HG03066 (cell line): ENCODE measurements at regions not wholly inside any gene's neighbourhood (a gene's known extent, or its start where the extent isn't known, plus 50 kb on each side); places are given as distances from the start of the nearest gene placed in this dataset.

ENCODE experiments used
- ATAC-seq: cut with Tn5 transposase; IDR thresholded peaks from one replicate; pipeline ENCODE4 v1.9.1; 2021; ENCODE audit warnings: low read depth; ENCODE audit not compliant: unreplicated experiment

DNA sequence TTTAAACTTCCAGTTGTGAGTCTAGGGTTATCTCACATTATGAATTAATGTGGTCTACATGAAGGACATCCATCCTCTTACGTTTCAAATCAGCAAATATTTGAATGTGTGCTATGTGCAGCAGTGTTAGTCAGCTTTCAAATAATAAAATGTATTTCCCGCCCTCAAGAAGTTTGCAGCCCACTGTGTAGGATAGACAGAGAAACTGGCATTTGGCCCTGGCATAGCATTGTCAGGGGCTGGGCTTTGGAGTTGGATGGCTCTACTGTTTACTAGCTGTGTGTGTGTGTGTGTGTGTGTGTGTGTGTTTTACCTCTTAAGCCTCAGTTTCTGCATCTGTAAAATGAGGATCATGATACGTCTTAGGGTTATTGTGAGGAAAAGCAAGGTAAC lies 400.5 kb upstream of the C2CD4B start:
- ATAC-seq = no peak

DNA sequence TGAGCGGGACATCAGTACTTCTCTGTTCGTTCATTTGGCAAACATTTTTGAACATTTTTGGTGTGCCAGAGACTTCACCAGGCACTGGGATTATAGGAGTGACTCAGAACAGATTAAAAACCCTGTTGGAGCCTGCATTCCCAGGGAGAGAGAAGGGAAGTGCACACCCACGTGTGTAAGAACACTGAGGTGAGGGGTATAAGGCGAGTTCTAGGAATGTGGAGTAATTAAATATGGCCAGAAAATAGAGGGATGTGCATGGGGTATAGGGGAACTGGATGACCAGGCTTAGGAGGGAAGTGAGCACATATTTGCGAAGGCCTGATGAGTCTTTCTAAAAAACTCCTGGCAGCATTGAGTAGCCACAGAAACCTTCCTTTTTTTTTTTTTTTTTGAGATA lies 401.2 kb upstream of the C2CD4B start:
- no peak for ATAC-seq

DNA sequence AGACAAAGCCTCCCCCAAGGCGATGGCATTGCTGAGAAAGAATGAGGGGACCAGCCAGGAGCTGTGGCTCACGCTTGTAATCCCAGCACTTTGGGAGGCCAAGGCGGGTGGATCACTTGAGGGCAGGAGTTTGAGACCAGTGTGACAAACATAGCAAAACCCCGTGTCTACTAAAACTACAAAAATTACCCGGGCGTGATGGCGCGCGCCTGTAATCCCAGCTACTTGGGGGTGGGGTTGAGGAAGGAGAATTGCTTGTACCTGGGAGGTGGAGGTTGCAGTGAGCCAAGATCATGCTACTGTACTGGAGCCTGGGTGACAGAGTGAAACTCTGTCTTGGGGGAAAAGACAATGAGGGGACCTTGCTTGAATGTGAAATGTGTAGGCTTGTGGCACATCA lies 402.4 kb upstream of the C2CD4B start:
- ATAC-seq = no peak

DNA sequence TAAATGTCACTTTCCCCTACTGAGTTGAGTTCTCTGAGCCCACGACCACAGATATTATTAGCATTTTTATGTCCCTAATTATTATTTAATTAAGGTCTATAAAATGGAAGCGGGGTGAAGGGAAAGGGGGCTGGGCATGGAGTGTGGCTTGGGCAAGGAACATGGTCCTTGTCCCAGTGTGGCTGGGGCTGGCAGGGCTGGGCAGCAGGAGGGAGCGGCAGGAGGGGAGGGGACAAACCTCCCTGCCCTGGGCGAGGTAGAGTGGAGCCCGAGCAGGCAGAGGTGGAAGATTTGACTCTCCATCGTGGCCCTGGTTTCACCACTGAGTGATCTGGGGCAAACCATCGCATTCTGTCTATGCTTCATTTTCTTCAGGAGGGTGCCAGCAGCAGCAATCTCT lies 402.9 kb upstream of the C2CD4B start:
- no peak for ATAC-seq

DNA sequence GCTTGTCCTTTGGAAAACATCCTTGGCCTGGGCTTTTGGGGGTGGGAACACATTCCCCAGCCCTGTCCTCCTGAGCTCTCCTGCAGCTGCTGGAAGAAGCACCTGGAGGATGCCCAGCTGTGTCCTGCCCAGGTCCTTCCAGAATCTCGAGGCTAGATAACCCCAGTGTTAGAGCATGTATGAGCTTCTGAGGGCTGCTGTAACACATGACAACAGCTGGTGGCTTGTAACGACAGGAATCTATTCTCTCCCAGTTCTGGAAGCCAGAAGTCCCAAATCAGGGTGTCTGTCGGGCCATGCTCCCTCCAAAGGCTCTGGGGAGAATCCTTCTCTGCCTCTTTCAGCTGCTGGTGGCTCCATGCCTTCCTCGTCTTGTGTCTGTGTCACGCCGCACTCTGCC lies 403.6 kb upstream of the C2CD4B start:
- no peak for ATAC-seq

DNA sequence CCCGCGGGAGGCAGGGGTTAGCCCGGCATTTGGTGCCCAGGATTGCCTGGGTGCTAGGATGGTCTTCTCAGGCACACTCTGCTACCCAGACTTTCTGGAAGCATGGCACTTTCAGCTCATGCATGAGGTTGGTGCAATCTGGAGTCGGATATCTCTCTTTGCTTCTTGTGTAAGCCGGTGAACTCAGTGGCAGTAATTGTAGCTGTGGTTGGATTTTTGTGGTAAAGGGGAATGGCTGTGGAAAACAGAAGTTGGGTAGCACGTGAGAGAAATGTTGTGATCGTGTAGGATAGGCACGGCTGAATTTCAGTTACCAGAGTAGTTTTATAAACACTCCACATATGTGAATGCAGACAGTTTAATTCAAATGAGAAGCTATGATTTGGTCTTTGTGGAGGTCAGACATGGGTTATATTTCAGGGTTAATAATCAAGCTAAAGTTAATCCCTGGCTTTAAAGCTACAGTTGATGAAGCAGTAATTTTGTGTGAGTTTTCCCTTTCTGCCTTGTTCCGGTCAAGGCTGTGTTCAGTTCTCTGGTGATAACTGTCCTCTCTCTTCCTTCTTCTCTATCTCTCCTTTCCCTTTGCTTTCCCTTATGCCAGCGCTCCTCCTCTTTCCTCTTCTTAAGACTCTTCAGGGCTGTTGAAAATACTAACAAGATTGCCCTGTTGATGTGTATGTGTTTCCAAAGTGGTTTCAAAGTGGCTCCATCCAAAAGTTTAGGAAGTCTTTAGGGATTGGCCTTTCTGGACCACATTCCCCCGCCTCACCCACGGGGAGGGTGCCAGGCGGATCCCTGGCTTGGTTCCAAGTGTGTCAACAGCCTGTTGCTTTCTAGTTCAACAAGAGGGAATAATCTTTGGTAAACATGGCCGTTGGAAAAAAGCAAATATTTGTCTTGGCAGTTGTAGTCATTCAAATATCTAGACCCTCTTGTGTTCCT lies 404.6 kb upstream of the C2CD4B start:
- ATAC-seq = no peak

DNA sequence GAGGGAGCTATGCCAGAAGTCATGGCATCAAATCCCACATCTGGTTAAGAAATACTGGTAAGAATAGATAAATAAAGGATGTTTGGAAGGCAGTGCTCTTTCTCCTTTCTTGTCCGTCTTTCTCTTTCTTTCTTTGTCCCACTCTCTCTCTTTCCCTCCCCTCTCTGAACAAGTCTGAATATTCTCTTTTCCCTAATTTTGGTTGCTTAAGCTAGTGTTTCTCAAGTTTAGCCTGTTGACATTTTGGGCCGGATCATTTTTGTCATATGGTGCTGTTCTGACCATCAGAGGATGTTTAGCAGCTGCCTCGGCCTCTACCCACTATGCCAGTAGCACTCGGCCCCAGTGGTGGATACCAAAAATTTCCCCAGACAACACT lies 405.3 kb upstream of the C2CD4B start:
- ATAC-seq = no peak

DNA sequence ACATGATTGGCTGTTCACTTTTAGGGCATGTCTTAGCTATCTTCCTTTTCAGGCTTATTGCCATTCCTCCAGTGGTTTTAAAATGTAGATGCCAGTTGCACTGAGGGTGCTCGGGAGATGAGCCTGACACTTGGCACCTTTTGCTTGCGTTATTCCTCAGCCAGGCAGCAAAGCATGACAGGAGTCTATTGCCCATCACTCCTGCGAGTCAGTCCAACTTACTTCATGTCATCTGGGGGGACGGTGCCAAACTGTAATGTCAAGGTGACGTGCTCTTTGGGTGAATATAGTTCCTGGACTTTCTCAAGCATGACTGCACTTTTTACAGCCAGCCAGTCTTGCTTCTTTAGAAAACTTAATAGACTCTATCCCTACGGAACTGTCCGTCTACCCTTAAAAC lies 406.0 kb upstream of the C2CD4B start:
- no peak for ATAC-seq

DNA sequence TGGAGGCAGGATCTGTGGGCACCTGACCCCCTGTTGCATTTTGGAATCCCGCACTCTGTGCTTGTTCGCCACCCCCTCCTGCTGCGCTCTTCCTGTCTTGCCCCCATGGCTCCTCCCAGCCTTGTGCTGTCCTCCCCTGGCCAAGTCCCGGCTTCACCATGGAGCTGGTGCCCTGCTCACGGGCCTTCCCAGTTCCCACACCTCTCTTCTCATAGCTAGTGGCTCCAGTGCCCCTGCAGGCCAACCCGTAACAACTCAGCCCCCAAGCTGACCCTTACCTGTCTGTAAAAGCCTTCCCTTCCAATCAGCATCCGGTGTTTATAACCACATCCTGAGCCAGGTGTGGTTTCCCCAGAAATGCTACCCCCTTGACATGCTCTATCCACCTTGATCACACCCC lies 407.7 kb upstream of the C2CD4B start:
- no peak for ATAC-seq

DNA sequence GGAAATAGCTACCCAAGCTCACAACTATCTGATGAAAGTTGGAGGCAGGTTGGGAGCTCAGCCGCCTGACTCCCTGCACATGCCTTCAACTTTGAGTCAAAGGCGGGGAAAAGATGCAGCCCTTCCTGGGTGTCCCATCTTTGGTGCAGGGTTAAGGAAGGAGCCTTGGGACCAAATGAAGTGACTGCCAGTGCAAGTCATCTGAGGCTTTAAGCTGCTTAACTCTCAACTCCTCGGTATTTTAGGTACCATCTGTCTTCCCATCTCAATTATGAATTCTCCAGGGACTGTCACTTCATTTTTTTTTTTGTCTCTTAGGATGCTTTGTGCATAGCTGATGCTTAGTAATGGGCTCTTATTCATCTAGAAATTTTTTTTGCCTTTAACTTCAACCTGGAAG lies 408.8 kb upstream of the C2CD4B start:
- no peak for ATAC-seq

DNA sequence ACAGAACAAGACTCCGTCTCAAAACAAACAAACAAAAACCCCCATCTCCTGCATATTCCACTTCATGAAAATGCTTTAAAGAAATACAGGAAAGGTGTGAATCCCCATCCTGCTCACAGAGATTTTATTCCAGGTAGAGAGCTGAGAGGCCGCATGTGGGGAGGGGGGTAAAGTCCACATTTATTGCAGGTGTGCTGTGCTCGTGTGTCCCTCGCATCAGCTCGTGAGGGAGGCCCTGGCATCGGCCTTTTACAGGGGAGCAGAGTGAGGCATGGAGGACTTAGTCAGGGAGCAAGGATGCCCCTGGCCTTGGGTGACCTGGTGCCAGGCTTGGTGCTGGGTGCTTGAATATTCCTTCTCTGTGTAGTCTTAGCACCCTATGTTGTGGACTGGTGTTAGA lies 413.5 kb upstream of the C2CD4B start:
- ATAC-seq = no peak

DNA sequence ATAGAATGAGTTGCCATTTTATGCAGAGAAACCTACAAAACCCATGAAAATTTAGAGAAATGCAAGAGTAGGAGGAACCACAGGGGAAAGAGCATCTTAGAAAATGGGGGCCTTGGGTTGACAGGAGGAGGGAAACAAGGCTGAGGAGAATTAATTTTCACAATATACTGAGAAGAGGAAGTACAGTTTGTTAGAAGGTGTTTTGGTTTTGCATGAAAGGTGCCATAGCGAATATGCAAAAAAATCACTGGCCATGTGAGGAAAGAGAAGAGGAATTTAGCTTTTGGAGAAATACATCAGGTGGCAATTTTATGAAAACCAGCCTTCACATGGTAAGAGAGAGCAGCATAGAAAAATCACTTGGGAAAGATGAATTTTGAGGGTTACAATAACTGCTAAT lies 413.9 kb upstream of the C2CD4B start:
- ATAC-seq = no peak

DNA sequence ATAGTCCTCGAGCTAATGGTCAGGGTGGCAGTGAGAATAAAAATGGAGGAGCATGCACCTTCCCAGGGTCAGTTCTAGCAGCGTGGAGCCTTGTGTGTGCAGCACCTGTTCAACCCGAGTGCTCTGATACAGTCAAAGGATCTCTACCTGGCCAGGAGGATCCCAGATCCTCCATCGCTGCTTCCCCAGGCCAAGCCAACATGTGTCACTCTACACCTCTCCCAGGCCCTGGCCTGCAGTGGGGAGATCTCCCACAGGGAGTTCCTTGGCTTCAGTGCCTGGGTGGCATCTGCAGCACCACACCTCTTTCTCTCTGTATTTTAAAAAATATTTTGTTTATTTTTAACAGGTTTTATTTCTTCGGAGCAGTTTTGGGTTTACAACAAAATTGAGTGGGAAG lies 414.8 kb upstream of the C2CD4B start:
- no peak for ATAC-seq

DNA sequence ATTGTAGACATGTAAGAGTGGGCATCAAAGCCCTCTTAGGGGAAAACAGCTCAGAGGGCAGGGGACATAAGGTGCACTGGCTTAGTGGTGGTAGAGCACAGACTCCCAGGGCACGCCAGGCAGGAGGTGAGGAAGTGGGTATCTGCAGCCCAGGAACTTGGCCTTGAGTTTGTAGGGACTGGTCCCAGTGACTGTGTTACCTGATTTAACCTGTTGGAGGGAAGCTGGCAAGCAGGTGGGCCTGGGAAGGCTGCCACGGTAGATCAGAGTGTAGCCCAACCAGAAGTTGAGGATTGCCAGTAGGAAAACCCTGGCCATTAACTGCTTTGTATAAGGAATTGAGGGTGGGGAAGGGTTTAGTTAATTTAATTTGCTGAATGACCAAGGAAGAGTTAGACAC lies 417.5 kb upstream of the C2CD4B start:
- no peak for ATAC-seq

DNA sequence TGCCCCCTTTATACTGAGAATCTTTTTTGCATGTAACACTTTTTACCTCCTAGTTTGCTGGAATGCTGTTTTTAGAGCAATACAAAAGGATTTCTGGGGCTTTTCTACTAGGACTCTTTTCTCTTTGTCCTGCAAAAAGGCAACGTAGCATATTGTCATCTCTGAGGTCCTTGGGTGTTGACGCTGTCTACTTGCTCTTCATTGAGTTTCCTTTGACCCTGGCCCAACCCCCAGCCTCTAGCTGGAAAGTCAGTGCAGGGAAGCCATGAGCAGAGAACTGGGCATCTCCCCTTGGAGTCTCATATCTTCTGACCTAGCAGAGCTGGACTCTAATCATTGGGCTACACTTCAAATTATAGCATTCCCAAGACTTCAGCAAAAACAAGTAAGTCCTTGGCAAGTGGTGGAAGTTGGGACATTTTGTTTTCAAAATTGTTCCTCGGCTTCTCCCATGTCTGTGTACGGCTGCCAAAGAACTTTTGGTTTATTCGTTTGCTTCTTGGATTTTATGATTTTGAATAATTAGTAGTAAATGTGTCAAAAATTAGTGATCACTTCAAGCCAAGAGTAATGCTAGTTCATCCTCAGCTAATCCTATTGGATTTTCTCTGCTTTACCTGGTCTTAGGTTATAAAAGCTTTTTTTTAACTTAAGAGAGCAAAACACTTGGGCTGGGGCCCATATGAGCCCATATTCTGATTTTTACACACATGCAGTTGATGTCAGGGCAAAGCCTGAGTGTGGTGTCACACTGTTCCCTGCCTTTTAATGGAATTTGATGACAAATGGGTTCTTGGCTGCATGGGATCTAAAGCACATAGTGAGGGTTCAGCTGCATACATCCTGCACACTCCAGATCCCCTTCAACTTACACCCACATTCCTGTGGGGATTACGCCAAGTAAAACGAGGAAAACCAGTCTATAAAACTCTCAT lies 419.5 kb upstream of the C2CD4B start:
- ATAC-seq = no peak

DNA sequence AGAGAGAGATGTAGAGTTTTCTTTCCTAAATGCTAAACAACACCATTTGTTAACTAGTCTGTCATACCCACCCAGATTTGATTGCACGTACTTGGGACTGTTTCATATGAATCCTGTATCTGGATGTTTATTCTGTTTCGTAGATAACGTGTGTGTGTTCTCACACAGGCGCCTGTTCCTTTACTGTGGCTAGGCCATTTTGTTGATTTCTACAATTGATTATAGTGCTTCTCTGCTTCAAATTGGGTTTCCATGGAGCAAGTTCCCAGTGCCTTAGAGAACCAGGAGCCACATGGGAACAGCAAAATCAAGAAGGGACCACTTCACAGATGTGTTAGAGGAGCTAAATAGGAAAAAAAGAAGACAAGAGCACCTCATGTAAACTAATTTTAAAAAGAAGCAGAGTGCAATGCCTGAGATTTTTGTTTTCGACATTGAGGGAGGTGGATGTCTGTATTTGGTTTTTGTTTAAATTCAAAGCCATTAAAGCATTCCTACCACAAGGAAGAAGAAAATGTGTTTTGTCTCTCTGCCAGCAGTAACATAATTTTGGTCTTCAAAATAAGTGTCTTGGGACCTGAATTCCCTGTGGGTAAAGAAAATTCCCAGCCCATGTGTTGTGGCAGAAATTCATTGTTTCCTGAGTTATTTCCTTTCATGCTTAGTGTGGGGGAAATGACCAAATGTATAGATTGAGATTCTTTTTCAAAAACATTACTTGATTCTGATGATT lies 424.0 kb upstream of the C2CD4B start:
- ATAC-seq = no peak

DNA sequence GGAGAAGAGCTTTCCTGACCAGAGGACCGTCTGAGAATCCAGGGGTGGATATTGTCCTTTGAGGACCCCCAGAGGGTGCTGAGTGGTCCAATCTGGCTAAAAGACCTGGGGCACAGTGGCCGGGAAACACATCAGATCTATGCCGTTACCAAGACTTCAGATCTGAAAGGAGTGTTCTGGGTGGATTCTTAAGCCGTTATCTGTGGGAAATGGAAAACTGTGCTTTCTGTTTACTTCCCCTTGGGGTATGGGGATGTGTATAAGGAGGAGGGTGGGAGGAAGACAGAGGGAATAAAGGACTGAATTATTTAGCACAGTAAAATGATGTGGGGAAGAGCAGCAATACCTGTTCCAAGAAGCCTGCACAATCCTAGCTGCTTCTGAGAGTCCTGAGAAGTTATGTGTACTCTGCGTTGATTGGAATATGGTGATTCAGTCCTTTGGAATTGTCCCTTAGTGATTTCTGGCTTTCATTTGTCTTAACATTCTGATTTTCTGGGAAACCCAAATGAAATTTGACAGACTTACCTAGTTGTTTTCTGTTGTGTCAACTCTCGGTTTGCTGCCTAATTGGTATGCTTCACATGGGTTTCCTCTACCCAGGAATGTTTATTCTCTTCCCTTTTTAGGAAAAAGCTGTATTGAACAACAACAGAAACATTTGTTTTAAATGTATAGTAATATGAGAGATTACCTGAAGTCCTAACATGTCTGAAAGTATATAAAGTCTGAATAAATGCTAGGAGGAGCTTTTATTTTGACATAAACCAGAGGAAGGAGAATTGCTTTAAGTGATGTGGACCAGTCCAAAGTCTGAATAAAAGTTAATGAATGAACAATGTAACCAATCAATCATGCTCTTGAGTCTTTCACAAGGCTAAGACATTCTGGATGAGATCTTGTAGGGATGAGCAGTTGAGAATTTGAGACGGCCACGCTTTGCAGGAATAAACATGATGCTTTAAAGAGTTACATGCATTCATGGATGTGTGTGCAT lies 427.1 kb upstream of the C2CD4B start:
- ATAC-seq = no peak

DNA sequence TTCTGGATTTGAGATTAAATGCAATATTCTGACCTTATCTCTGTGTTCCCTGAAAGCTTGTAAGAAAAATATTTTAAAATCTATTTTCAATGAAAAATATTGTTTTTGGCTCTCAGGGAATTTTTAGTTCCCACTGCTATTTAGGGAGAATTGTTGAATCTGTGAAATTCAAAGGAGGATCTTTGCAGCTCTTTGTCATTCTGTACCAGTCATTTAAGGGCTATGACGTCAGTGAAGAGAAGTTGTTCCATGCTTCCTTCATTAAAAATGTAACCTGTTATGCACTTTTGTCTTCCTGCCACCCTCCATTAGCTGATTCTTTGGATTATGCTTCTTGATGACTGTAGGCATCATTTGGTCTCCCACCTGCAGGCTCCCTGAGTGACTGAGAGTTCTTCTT lies 427.8 kb upstream of the C2CD4B start:
- no peak for ATAC-seq

DNA sequence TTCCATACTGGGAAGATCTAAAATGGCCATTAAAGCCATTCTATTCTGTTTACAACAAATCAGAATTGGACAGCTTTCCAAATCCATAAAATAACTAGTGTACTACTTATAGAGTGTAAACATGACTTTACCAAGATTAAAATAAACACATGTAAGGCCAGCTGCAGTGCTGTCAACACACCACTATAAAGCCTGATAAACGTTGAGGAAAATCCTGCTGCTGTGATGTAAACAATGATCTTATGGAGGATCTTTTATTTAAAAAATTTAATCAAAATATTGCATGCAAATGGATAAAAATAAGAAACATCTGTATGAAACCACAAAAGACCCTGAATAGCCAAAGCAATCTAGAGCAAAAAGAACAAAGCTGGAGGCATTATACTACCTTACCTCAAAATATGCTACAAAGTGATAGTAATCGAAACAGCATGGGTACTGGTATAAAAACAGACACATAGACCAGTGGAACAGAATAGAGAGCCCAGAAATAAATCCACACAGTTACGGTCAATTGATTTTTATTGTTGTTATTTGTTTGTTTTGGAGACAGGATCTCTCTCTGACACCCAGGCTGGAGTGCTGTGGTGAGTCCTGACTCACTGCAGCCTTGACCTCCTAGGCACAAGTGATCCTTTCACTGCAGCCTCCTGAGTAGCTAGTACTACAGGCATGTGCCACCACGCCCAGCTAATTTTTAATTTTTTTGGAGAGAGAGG lies 428.8 kb upstream of the C2CD4B start:
- ATAC-seq = no peak
